GM21576 (cell line): ENCODE measurements at regions not wholly inside any gene's neighbourhood (a gene's known extent, or its start where the extent isn't known, plus 50 kb on each side); places are given as distances from the start of the nearest gene placed in this dataset.

Experiments
- ATAC-seq: cut with Tn5 transposase; IDR thresholded peaks from one replicate; pipeline ENCODE4 v1.9.1; 2021; ENCODE audit warnings: mild to moderate bottlenecking, moderate library complexity; ENCODE audit not compliant: unreplicated experiment

GRCh38 chr6:140138311-140139010 lies 764.0 kb upstream of the CITED2 start:
- no peak for ATAC-seq

- ATAC-seq = no peak
These were observed 759.8 kb upstream of the CITED2 start for GRCh38 chr6:140134224-140134623.

- ATAC-seq = no peak
These were observed 755.6 kb upstream of the CITED2 start for GRCh38 chr6:140130074-140130473.

- ATAC-seq = no peak
These were observed 750.0 kb upstream of the CITED2 start for GRCh38 chr6:140124498-140124897.

- ATAC-seq = no peak
These were observed 733.7 kb upstream of the CITED2 start for GRCh38 chr6:140108167-140108566.

GRCh38 chr6:140107216-140107615 lies 732.8 kb upstream of the CITED2 start:
- no peak for ATAC-seq

GRCh38 chr6:140105857-140106256 lies 731.4 kb upstream of the CITED2 start:
- no peak for ATAC-seq

- no peak for ATAC-seq
These were observed 730.8 kb upstream of the CITED2 start for GRCh38 chr6:140105241-140105640.

GRCh38 chr6:140101818-140102217 lies 727.4 kb upstream of the CITED2 start:
- no peak for ATAC-seq

- ATAC-seq = no peak
These were observed 726.9 kb upstream of the CITED2 start for GRCh38 chr6:140101367-140101766.

- ATAC-seq = no peak
These were observed 721.1 kb upstream of the CITED2 start for GRCh38 chr6:140095532-140095931.

GRCh38 chr6:140091895-140092294 lies 717.4 kb upstream of the CITED2 start:
- ATAC-seq = no peak

- no peak for ATAC-seq
These were observed 716.4 kb upstream of the CITED2 start for GRCh38 chr6:140090871-140091270.

- ATAC-seq = no peak
These were observed 708.9 kb upstream of the CITED2 start for GRCh38 chr6:140083375-140083774.

GRCh38 chr6:140082867-140083297 lies 708.4 kb upstream of the CITED2 start:
- ATAC-seq = no peak

GRCh38 chr6:140079328-140079727 lies 704.9 kb upstream of the CITED2 start:
- no peak for ATAC-seq

- no peak for ATAC-seq
These were observed 704.2 kb upstream of the CITED2 start for GRCh38 chr6:140078561-140079125.

- no peak for ATAC-seq
These were observed 703.5 kb upstream of the CITED2 start for GRCh38 chr6:140077827-140078560.

- no peak for ATAC-seq
These were observed 701.7 kb upstream of the CITED2 start for GRCh38 chr6:140076105-140076504.

GRCh38 chr6:140073456-140073855 lies 699.0 kb upstream of the CITED2 start:
- no peak for ATAC-seq

- no peak for ATAC-seq
These were observed 697.2 kb upstream of the CITED2 start for GRCh38 chr6:140071601-140072062.
